GM12891 (cell line): ENCODE measurements at regions not wholly inside any gene's neighbourhood (a gene's known extent, or its start where the extent isn't known, plus 50 kb on each side); places are given as distances from the start of the nearest gene placed in this dataset.

Experiments used
- POLR2A ChIP-seq: IDR thresholded peaks from 2 replicates; pipeline ENCODE4 v1.6.1; 2011; ENCODE audit warnings: low read depth, low read length, control low read depth
- POLR2AphosphoS5 ChIP-seq: IDR thresholded peaks from 2 replicates; pipeline ENCODE4 v1.6.1; 2011; ENCODE audit warnings: low read depth, low read length, control low read depth
- POU2F2 ChIP-seq: IDR thresholded peaks from 2 replicates; pipeline ENCODE4 v1.6.1; 2011; ENCODE audit warnings: low read depth, mild to moderate bottlenecking, control low read depth, low read length, moderate library complexity
- SPI1 ChIP-seq: IDR thresholded peaks from 2 replicates; pipeline ENCODE4 v1.6.1; 2011; ENCODE audit warnings: low read depth, low read length, control low read depth
- TAF1 ChIP-seq: IDR thresholded peaks from 2 replicates; pipeline ENCODE4 v1.6.1; 2011; ENCODE audit warnings: low read depth, low read length, control low read depth

DNA sequence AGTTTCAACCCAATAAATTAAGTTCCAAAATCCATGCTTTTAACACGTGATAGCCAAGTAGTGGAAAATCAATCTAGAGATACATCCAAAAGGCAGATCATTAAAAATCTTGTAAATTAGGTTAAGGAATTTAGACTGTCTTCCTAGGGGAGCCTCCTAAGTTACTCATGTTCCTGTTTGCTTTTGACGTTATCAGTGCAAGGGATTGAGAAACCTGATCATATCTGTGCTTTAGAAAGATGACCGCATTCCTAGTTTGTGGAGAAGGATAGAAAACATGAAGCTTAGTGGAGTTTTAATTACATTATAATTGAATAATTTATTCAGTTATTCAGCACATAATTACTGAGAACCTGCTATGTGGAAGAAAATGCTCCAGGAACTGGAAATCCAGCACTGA, 251.0 kb upstream of the ARGLU1 start:
- TF ChIP-seq POLR2AphosphoS5 (no peak), POLR2A (no peak), POU2F2 (no peak), TAF1 (no peak), SPI1 (no peak)
